WERI-Rb-1 (cell line): ENCODE measurements at regions not wholly inside any gene's neighbourhood (a gene's known extent, or its start where the extent isn't known, plus 50 kb on each side); places are given as distances from the start of the nearest gene placed in this dataset.

Experiments used
- DNase-seq: peaks from one replicate; pipeline ENCODE4 v3.0.0-alpha.2; 2020
- H3K27ac ChIP-seq: fragments of 250-450 bp; sonication (Bioruptor Pico); 2 replicates; pipeline ENCODE4 v1.5.1; 2020; ENCODE audit warnings: mild to moderate bottlenecking, moderate library complexity
- H3K27me3 ChIP-seq: fragments of 250-450 bp; sonication (Bioruptor Pico); 2 replicates; pipeline ENCODE4 v1.5.1; 2021; ENCODE audit warnings: mild to moderate bottlenecking, low read depth, moderate library complexity; ENCODE audit not compliant: insufficient read depth, severe bottlenecking
- H3K36me3 ChIP-seq: fragments of 250-450 bp; sonication (Bioruptor Pico); 2 replicates; pipeline ENCODE4 v1.5.1; 2020; ENCODE audit warnings: mild to moderate bottlenecking, moderate library complexity
- H3K4me3 ChIP-seq: 2 replicates; pipeline ENCODE4 v1.5.1; 2011; ENCODE audit warnings: low read depth, mild to moderate bottlenecking, control low read depth, low read length
- H3K9me3 ChIP-seq: fragments of 250-450 bp; sonication (Bioruptor Pico); 2 replicates; pipeline ENCODE4 v1.5.1; 2021; ENCODE audit warnings: mild to moderate bottlenecking, moderate library complexity; ENCODE audit not compliant: severe bottlenecking
- CTCF ChIP-seq: IDR thresholded peaks from 2 replicates; pipeline ENCODE4 v1.5.1; 2011; ENCODE audit warnings: low read depth, mild to moderate bottlenecking, control low read depth, inconsistent platforms, low read length

- TF ChIP-seq CTCF, result no peak
- DNase-seq, result no peak
- no peaks in the 10 kb centered on the region for H3K36me3 ChIP-seq
- H3K9me3 ChIP-seq, result no peaks in the 10 kb centered on the region
- no peak overlapping the region for H3K4me3 ChIP-seq
- H3K27me3 ChIP-seq, result no peaks in the 10 kb centered on the region
- H3K27ac ChIP-seq, result no peak overlapping the region
Observed at GRCh38 chr1:224563666-224564065, 52.5 kb upstream of the CNIH3 start.

- DNase-seq, result no peak
- no peaks in the 10 kb centered on the region for H3K27me3 ChIP-seq
- H3K9me3 ChIP-seq, result no peaks in the 10 kb centered on the region
- H3K4me3 ChIP-seq, result no peak overlapping the region
- H3K27ac ChIP-seq, result no peak overlapping the region
- H3K36me3 ChIP-seq, result no peaks in the 10 kb centered on the region
- TF ChIP-seq CTCF, result no peak
Observed at GRCh38 chr1:224564454-224565084, 51.5 kb upstream of the CNIH3 start.

GRCh38 chr1:224565186-224565585 lies 50.9 kb upstream of the CNIH3 start:
- Histone ChIP-seq H3K36me3 (no peaks in the 10 kb centered on the region), H3K9me3 (no peaks in the 10 kb centered on the region), H3K27me3 (no peaks in the 10 kb centered on the region), H3K27ac (no peak overlapping the region), H3K4me3 (no peak overlapping the region)
- TF ChIP-seq CTCF, result no peak
- no peak for DNase-seq

- Histone ChIP-seq H3K27ac (no peak overlapping the region), H3K9me3 (no peaks in the 10 kb centered on the region), H3K27me3 (no peaks in the 10 kb centered on the region), H3K36me3 (no peaks in the 10 kb centered on the region), H3K4me3 (no peak overlapping the region)
- no peak for DNase-seq
- no peak for TF ChIP-seq CTCF
Observed at GRCh38 chr1:224565611-224566406, 50.3 kb upstream of the CNIH3 start.
